ENCODE measurements at regions not wholly inside any gene's neighbourhood (a gene's known extent, or its start where the extent isn't known, plus 50 kb on each side); places are given as distances from the start of the nearest gene placed in this dataset.

DNA sequence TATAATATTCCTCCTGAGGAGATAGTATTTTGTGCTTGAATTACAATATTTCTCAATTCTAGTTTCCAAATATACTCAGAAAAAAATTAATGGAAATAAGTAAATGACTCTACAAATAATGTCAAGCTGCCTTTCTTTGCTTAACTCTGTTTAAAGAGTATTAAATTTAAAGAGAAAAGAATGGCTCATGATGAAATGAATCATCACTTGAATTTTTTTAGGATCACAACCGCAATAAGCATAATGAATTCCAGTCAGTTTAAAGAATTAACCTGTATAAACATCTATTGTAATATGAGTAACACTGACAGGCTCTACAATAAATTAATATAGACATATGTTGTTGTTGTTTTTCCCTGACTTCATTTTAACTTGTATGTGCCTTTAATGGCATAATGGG, 266.2 kb upstream of the ADGRB3 start:
- ATAC-seq (ENCODE audit: low read depth) (no peak), DNase-seq (no peak)
- H3K27me3 Mint-ChIP-seq = no peaks in the 10 kb centered on the region
- H3K27ac Mint-ChIP-seq = no peak overlapping the region
- intact Hi-C loops (cut with micrococcal nuclease) = no loop called here
- H3K9me3 Mint-ChIP-seq = peaks cover 10% of the 10 kb centered on the region
- no peaks in the 10 kb centered on the region for H3K36me3 Mint-ChIP-seq (ENCODE audit: low read depth)
- ChIA-PET CTCF (no interaction called here), POLR2A (no interaction called here)
- TF ChIP-seq, protein P1, sequence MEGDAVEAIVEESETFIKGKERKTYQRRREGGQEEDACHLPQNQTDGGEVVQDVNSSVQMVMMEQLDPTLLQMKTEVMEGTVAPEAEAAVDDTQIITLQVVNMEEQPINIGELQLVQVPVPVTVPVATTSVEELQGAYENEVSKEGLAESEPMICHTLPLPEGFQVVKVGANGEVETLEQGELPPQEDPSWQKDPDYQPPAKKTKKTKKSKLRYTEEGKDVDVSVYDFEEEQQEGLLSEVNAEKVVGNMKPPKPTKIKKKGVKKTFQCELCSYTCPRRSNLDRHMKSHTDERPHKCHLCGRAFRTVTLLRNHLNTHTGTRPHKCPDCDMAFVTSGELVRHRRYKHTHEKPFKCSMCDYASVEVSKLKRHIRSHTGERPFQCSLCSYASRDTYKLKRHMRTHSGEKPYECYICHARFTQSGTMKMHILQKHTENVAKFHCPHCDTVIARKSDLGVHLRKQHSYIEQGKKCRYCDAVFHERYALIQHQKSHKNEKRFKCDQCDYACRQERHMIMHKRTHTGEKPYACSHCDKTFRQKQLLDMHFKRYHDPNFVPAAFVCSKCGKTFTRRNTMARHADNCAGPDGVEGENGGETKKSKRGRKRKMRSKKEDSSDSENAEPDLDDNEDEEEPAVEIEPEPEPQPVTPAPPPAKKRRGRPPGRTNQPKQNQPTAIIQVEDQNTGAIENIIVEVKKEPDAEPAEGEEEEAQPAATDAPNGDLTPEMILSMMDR (IDR thresholded peaks at IDR 0.05) = no peak
- no peaks in the 10 kb centered on the region for H3K4me1 Mint-ChIP-seq
- H3K4me3 Mint-ChIP-seq = no peak overlapping the region

DNA sequence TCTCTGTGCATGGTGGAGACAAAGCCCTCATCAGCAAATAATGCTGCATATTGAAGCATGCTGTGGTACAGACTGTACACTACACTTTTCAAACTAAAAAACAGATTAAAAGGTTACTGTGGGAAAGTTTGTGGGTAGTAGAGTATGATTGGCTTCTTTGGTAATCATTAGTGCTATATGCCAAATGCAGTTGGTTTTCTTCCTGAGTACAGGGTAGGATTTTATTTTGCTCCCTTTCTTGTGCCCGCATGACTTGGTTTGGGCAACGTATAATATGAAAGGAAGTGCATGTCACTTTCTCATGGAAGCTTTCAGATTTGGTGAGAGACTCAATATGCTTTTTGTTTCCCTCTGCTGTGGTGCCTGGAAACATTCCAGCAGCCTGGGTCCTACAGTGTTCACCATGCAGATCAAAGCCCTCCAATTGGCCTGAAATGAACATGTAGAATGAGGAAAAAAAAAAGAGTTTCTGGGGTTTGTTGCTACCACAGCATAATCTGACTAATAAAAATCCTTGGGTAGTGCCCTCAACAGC, 270.7 kb upstream of the ADGRB3 start:
- POLR2A ChIA-PET = no interaction called here
- peaks cover 13% of the 10 kb centered on the region for H3K9me3 Mint-ChIP-seq
- intact Hi-C loops (cut with micrococcal nuclease) = no loop called here
- H3K36me3 Mint-ChIP-seq (ENCODE audit: low read depth) = no peaks in the 10 kb centered on the region
- H3K4me3 Mint-ChIP-seq = no peak overlapping the region
- no peaks in the 10 kb centered on the region for H3K4me1 Mint-ChIP-seq
- no peak overlapping the region for H3K27ac Mint-ChIP-seq
- DNase-seq (no peak), ATAC-seq (ENCODE audit: low read depth) (no peak)
- H3K27me3 Mint-ChIP-seq = no peaks in the 10 kb centered on the region
- TF ChIP-seq, protein P1 (IDR thresholded peaks at IDR 0.05) = no peak
- CTCF ChIA-PET = no interaction called here

DNA sequence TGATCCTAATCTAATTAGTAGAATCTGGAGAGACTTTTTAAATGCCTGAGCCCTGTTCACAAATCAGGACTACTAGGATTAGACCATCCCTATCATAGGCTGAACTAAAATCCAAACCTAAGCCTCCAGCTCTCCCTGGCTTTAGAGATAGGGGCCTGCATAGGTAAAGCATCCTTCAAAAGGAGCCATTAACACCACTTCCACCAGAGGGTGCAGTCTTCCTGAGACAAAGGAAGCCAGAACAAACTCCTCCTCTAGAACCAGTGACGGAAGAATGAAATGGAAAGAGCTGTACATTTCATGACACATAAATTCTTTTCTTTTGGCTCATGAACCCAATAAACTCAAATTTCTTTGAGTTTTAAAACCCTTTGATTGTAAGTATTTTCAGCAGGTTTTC, 291.2 kb upstream of the ADGRB3 start:
- Mint-ChIP-seq H3K27ac (no peak overlapping the region), H3K4me3 (no peak overlapping the region), H3K4me1 (no peaks in the 10 kb centered on the region), H3K36me3 (ENCODE audit: low read depth) (no peaks in the 10 kb centered on the region), H3K9me3 (no peaks in the 10 kb centered on the region), H3K27me3 (no peaks in the 10 kb centered on the region)
- intact Hi-C loops (cut with micrococcal nuclease) = no loop called here
- ChIA-PET CTCF (interaction anchor here (1.3 kb wide), 1 partner anchor 1764 kb away, joined by 4 read pairs; no protein-coding TSS in a partner anchor), POLR2A (no interaction called here)
- no peak for DNase-seq
- TF ChIP-seq, protein P1 (IDR thresholded peaks at IDR 0.05) = no peak
- ATAC-seq (ENCODE audit: low read depth) = no peak

DNA sequence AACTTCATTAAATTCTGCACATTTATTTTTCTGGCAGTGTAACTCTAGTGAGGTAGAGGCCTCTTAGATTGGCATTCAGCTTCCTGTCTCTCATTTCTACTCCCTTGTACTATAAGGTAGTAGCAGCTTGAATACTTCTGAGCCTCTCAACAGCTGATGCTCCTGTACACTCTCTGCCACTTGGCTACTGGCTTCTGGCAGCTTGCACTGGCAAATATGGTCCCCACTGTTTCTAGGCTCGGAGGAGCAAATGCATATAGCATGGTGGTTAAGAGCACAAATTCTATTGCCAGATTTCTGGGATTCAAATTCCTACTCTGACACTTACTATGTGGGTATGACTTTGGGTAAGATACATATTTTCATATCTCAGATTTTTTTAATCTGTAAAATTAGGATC, 292.8 kb upstream of the ADGRB3 start:
- no peaks in the 10 kb centered on the region for H3K36me3 Mint-ChIP-seq (ENCODE audit: low read depth)
- no peaks in the 10 kb centered on the region for H3K4me1 Mint-ChIP-seq
- no peaks in the 10 kb centered on the region for H3K9me3 Mint-ChIP-seq
- ChIA-PET CTCF (no interaction called here), POLR2A (no interaction called here)
- intact Hi-C loops (cut with micrococcal nuclease) = no loop called here
- TF ChIP-seq, protein P1 (IDR thresholded peaks at IDR 0.05) = no peak
- ATAC-seq (ENCODE audit: low read depth) (no peak), DNase-seq (no peak)
- H3K4me3 Mint-ChIP-seq = no peak overlapping the region
- H3K27ac Mint-ChIP-seq = no peak overlapping the region
- H3K27me3 Mint-ChIP-seq = no peaks in the 10 kb centered on the region

DNA sequence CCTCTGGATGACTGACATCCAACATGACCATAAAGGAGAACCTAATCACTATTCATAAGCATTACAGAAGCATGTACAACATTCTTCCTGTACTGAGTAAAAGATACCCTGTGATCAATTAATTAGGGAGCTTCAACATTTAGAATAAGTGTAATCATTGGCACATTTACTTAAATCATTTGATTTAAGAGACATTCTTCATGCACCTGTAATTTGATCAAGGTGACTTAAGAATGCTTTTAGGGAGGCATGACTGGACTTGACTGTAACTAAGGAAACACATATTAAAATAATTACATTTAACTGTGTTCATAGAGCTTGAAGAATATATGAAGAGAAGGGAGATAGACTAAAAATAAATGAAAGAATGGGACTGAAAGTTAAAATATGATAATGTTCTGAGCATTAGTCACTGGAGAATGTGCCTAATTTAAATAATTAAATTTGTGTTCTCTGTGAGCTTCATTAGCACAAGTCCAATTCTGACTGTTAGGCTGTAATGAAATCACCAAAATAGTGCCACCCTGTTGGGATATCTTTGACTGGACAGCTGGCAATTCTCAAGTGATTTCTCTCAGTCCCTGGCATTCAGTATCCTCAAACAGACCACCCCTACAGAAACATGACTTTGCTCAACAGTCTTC, 295.5 kb upstream of the ADGRB3 start:
- TF ChIP-seq, protein P1 (IDR thresholded peaks at IDR 0.05) = no peak
- Mint-ChIP-seq H3K4me3 (no peak overlapping the region), H3K36me3 (ENCODE audit: low read depth) (no peaks in the 10 kb centered on the region), H3K9me3 (no peaks in the 10 kb centered on the region), H3K4me1 (no peaks in the 10 kb centered on the region), H3K27ac (no peak overlapping the region), H3K27me3 (no peaks in the 10 kb centered on the region)
- no peak for ATAC-seq (ENCODE audit: low read depth)
- intact Hi-C loops (cut with micrococcal nuclease) = no loop called here
- POLR2A ChIA-PET = no interaction called here
- CTCF ChIA-PET = no interaction called here
- DNase-seq = no peak

Data from activated B cell treated with CpG ODN at 0.5 μM for 24 hours (primary cell).